K562 (cell line): ENCODE measurements at regions not wholly inside any gene's neighbourhood (a gene's known extent, or its start where the extent isn't known, plus 50 kb on each side); places are given as distances from the start of the nearest gene placed in this dataset.

Experiments used
- ATAC-seq: fragments of 200-7000 bp; cut with Tn5 transposase; 3 replicates; pipeline ENCODE4 v1.9.1; 2020; ENCODE audit warnings: moderate library complexity
- BruUV-seq: library from RNA; stranded (reverse); fragments of 400-500 nt; replicated peaks from 2 replicates; lab custom pipeline; 2021; lab: Mats Ljungman, UMichigan
- CTCF ChIA-PET: fragments of 300-600 bp; formaldehyde crosslinking; extraction: SDS; loops from one replicate; lab custom pipeline; 2021; ENCODE audit warnings: low intra/inter-chr PET ratio; lab: Yijun Ruan, JAX
- POLR2A ChIA-PET: fragments of 300-600, 350-650 bp; sonication (Branson Sonifier 250); formaldehyde crosslinking; extraction: SDS; loops from one replicate; lab custom pipeline; 2021; ENCODE audit warnings: antibody characterized with exemption, inconsistent platforms; lab: Yijun Ruan, JAX
- DNase-seq, 4 experiments: peaks; one replicate each; pipeline versions ENCODE4 v3.0.0 to v3.0.0-alpha.2; 2011 to 2018; ENCODE audit warnings: low spot score in 3 of 4, mixed read lengths in 3 of 4; ENCODE audit errors: extremely low read depth in 1 of 4
- FAIRE-seq: peaks from 2 replicates; lab custom pipeline; 2011; peaks lifted over from hg19 to GRCh38; lab: Jason Lieb, UNC
- H2AFZ ChIP-seq: 2 replicates; pipeline ENCODE4 v1.6.0; 2011; ENCODE audit warnings: low read depth, low read length, control low read depth, inconsistent platforms
- H3K27ac ChIP-seq: fragments of 200-600 bp; 3 replicates; pipeline ENCODE4 v1.8.0; 2011; ENCODE audit warnings: low read depth, mild to moderate bottlenecking, control low read depth, inconsistent platforms, low read length, moderate library complexity, mixed read lengths; ENCODE audit errors: extremely low read depth
- H3K27me3 ChIP-seq, 2 experiments: fragments of 300-600 bp in 1 of 2; 2 replicates in 1 of 2; 3 replicates in 1 of 2; pipeline versions ENCODE4 v1.6.0 to v1.8.0; 2011; ENCODE audit warnings: inconsistent platforms in 2 of 2, low read length in 2 of 2, mild to moderate bottlenecking in 1 of 2, mixed read lengths in 1 of 2, moderate library complexity in 1 of 2; ENCODE audit not compliant: control insufficient read depth in 2 of 2, insufficient read depth in 2 of 2
- H3K36me3 ChIP-seq: fragments of 300-600 bp; 3 replicates; pipeline ENCODE4 v1.8.0; 2011; ENCODE audit warnings: mild to moderate bottlenecking, low read length, inconsistent platforms; ENCODE audit not compliant: control insufficient read depth, insufficient read depth
- H3K4me1 ChIP-seq, 2 experiments: fragments of 200-600 bp in 1 of 2; replicated peaks in 1 of 2; 2 replicates in 1 of 2; 3 replicates in 1 of 2; pipeline versions ENCODE4 v1.5.1 to v1.8.0; 2011; ENCODE audit warnings: inconsistent platforms in 2 of 2, low read length in 2 of 2, mild to moderate bottlenecking in 1 of 2, mixed read lengths in 1 of 2, moderate library complexity in 1 of 2; ENCODE audit not compliant: control insufficient read depth in 2 of 2, insufficient read depth in 2 of 2
- H3K4me2 ChIP-seq: 2 replicates; pipeline ENCODE4 v1.6.1; 2011; ENCODE audit warnings: low read length, control low read depth, inconsistent platforms, mixed read lengths; ENCODE audit not compliant: insufficient read depth
- H3K4me3 ChIP-seq: fragments of 200-600 bp; sonication (generic), shearing (Covaris generic); 2 replicates; pipeline ENCODE4 v1.5.1; 2016; ENCODE audit warnings: control low read depth, inconsistent platforms
- H3K79me2 ChIP-seq: fragments of 200-600 bp; 3 replicates; pipeline ENCODE4 v1.8.0; 2011; ENCODE audit warnings: low read length, inconsistent platforms; ENCODE audit not compliant: control insufficient read depth, insufficient read depth
- H3K9ac ChIP-seq, 2 experiments: 2 replicates each; pipeline versions ENCODE4 v1.6.0 to v1.6.1; 2011; ENCODE audit warnings: low read depth in 2 of 2, low read length in 2 of 2, control low read depth in 1 of 2, inconsistent platforms in 1 of 2, mild to moderate bottlenecking in 1 of 2, mixed read lengths in 1 of 2; ENCODE audit not compliant: insufficient read depth in 1 of 2
- H3K9me1 ChIP-seq: one replicate; pipeline ENCODE4 v1.6.0; 2011; ENCODE audit warnings: inconsistent platforms, mild to moderate bottlenecking, low read length, moderate library complexity; ENCODE audit not compliant: control insufficient read depth, insufficient read depth
- H3K9me3 ChIP-seq: replicated peaks from 2 replicates; pipeline ENCODE4 v1.5.1; 2011; ENCODE audit warnings: low read depth, low read length, inconsistent platforms; ENCODE audit not compliant: control insufficient read depth, insufficient read depth
- H4K20me1 ChIP-seq: replicated peaks from 2 replicates; pipeline ENCODE4 v1.6.1; 2011; ENCODE audit warnings: low read length, inconsistent platforms, mixed read lengths; ENCODE audit not compliant: control insufficient read depth, insufficient read depth
- MTA3 ChIP-seq: fragments of 450-650 bp; formaldehyde crosslinking; IDR thresholded peaks from 2 replicates; pipeline ENCODE4 v1.6.1; 2017; ENCODE audit warnings: mild to moderate bottlenecking, borderline replicate concordance
- STAT6 ChIP-seq: sonication (generic); formaldehyde crosslinking; IDR thresholded peaks from 2 replicates; pipeline ENCODE4 v1.8.1; 2023; ENCODE audit warnings: mild to moderate bottlenecking, missing genetic modification reagents
- ZC3H4 ChIP-seq: sonication (generic); formaldehyde crosslinking; IDR thresholded peaks from 2 replicates; pipeline ENCODE4 v1.9.0; 2021; ENCODE audit warnings: missing genetic modification reagents, borderline replicate concordance
- ZNF253 ChIP-seq: fragments of 250-450 bp; sonication (Bioruptor Pico); conservative IDR thresholded peaks from 2 replicates; pipeline ENCODE4 v1.6.1; 2021; ENCODE audit warnings: mild to moderate bottlenecking
- WGBS: fragments of 100-300 bp; shearing (Covaris generic); methylation state at CpG from one replicate; pipeline ENCODE4 v1.1.6; 2016; ENCODE audit warnings: low coverage, mixed read lengths; ENCODE audit not compliant: insufficient coverage; ENCODE audit errors: missing lambda C conversion rate; 5-methylcytosine and 5-hydroxymethylcytosine counted together
- in situ Hi-C: fragments of 300-500 bp; cut with MboI; formaldehyde crosslinking; loops from 4 replicates; pipeline ENCODE4 v1.15.0; 2018; ENCODE audit warnings: inconsistent platforms, mixed read lengths
- intact Hi-C: fragments of 100-400 bp; cut with micrococcal nuclease; formaldehyde crosslinking; loops from 2 replicates; pipeline ENCODE4 v1.14.2; 2022
- TF ChIP-seq, protein P1 (sequence below): fragments of 250-450 bp; sonication (Bioruptor Pico); IDR thresholded peaks from 2 replicates; pipeline ENCODE4 v1.5.0; 2021; ENCODE audit warnings: mild to moderate bottlenecking, borderline replicate concordance

DNA sequence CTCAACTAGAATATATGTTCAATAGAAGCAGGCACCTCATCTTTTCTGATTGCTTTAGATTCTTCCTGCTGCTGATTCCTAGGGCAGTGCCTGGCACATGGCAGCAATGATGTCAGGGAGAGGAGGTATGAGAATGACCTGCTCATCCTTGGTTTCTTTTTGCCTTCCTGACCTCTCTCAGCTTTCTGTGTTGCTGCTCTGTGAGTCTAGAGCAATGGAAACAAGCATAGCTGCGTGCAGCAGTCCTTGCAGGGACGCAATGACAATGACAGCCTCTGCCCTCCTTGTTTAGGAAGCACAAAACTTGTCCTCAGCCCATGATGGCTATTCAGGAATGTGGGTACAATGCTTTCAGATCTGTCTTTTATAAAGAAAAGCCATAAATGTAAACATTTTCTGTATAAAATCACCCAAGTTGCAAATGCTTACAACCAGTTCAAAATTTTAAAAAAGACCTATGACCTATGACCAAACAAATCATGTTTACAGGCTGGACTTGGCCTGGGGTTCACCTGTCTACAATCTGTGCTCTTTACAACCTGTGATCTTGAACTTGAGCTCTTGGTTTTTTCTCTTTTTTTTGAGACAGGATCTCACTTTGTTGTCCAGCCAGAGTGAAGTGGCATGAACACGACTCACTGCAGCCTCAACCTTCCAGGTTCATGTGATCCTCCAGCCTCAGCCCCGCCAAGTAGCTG is 549.4 kb upstream of the ATP2B1 start:
- ChIA-PET CTCF (no interaction called here), POLR2A (no interaction called here)
- no peak for FAIRE-seq
- Histone ChIP-seq H3K4me3 (no peak overlapping the region), H3K36me3 (no peaks in the 10 kb centered on the region), H3K79me2 (no peaks in the 10 kb centered on the region), H3K4me2 (no peak overlapping the region), H3K9me1 (no peaks in the 10 kb centered on the region), H3K27ac (no peak overlapping the region), H3K4me1 (no peaks in the 10 kb centered on the region), H3K27me3 (no peaks in the 10 kb centered on the region), H4K20me1 (no peaks in the 10 kb centered on the region), H2AFZ (no peak overlapping the region), H3K9ac (no peak overlapping the region), H3K9me3 (no peaks in the 10 kb centered on the region)
- WGBS = 0% methylated on average over 4 of the region's 4 CpGs
- TF ChIP-seq ZNF253 (CRISPR knock-in tag) (no peak), ZC3H4 (CRISPR knock-in tag) (no peak), MTA3 (no peak), STAT6 (CRISPR knock-in tag) (no peak)
- TF ChIP-seq, protein P1, sequence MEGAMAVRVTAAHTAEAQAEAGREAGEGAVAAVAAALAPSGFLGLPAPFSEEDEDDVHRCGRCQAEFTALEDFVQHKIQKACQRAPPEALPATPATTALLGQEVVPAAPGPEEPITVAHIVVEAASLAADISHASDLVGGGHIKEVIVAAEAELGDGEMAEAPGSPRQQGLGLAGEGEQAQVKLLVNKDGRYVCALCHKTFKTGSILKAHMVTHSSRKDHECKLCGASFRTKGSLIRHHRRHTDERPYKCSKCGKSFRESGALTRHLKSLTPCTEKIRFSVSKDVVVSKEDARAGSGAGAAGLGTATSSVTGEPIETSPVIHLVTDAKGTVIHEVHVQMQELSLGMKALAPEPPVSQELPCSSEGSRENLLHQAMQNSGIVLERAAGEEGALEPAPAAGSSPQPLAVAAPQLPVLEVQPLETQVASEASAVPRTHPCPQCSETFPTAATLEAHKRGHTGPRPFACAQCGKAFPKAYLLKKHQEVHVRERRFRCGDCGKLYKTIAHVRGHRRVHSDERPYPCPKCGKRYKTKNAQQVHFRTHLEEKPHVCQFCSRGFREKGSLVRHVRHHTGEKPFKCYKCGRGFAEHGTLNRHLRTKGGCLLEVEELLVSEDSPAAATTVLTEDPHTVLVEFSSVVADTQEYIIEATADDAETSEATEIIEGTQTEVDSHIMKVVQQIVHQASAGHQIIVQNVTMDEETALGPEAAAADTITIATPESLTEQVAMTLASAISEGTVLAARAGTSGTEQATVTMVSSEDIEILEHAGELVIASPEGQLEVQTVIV (CRISPR knock-in tag) = no peak
- intact Hi-C loops = no loop called here
- DNase-seq = no peak
- in situ Hi-C loops = no loop called here
- BruUV-seq = no TSS peak
- no peak for ATAC-seq
